IMR-90 (cell line): ENCODE measurements at regions not wholly inside any gene's neighbourhood (a gene's known extent, or its start where the extent isn't known, plus 50 kb on each side); places are given as distances from the start of the nearest gene placed in this dataset.

Experiments used
- ATAC-seq: fragments of 200-7000 bp; cut with Tn5 transposase; 2 replicates; pipeline ENCODE4 v1.9.1; 2020; ENCODE audit warnings: low read depth, mild to moderate bottlenecking, moderate library complexity
- BruUV-seq: library from RNA; stranded (reverse); fragments of 400-500 nt; replicated peaks from 2 replicates; lab custom pipeline; 2021; lab: Mats Ljungman, UMichigan
- CTCF ChIA-PET: fragments of 300-600 bp; formaldehyde crosslinking; extraction: SDS; loops from one replicate; lab custom pipeline; 2021; ENCODE audit warnings: antibody characterized with exemption; lab: Yijun Ruan, JAX
- POLR2A ChIA-PET: fragments of 300-600 bp; sonication (Branson Sonifier 250); formaldehyde crosslinking; loops from one replicate; lab custom pipeline; 2022; ENCODE audit warnings: antibody characterized with exemption; ENCODE audit not compliant: unreplicated experiment; lab: Charles Lee
- DNase-seq: peaks from one replicate; pipeline ENCODE4 v3.0.0; 2013
- H2AFZ ChIP-seq: replicated peaks from 2 replicates; pipeline ENCODE3; 2013; ENCODE audit warnings: low read length, mild to moderate bottlenecking; ENCODE audit not compliant: poor library complexity
- H2AK5ac ChIP-seq: 2 replicates; pipeline ENCODE4 v1.6.1; 2013; ENCODE audit warnings: low read depth, low read length, inconsistent platforms
- H2AK9ac ChIP-seq: replicated peaks from 2 replicates; pipeline ENCODE3; 2013; ENCODE audit warnings: mild to moderate bottlenecking, low read depth, low read length, moderate library complexity; ENCODE audit not compliant: poor library complexity
- H2BK120ac ChIP-seq: 2 replicates; pipeline ENCODE4 v1.6.1; 2013; ENCODE audit warnings: low read depth, low read length, inconsistent platforms
- H2BK15ac ChIP-seq: 3 replicates; pipeline ENCODE4 v1.6.1; 2013; ENCODE audit warnings: low read depth, low read length, inconsistent platforms
- H2BK20ac ChIP-seq: 2 replicates; pipeline ENCODE4 v1.6.1; 2013; ENCODE audit warnings: low read depth, mild to moderate bottlenecking, inconsistent platforms, low read length, moderate library complexity
- H2BK5ac ChIP-seq: 2 replicates; pipeline ENCODE4 v1.6.1; 2013; ENCODE audit warnings: mild to moderate bottlenecking, low read depth, low read length, inconsistent platforms; ENCODE audit not compliant: poor library complexity, severe bottlenecking
- H3K14ac ChIP-seq: replicated peaks from 2 replicates; pipeline ENCODE4 v1.6.1; 2013; ENCODE audit warnings: low read depth, low read length, inconsistent platforms
- H3K18ac ChIP-seq: 2 replicates; pipeline ENCODE4 v1.6.1; 2013; ENCODE audit warnings: low read depth, low read length, control low read depth
- H3K23ac ChIP-seq: 2 replicates; pipeline ENCODE4 v1.6.1; 2013; ENCODE audit warnings: low read depth, low read length, inconsistent platforms
- H3K27ac ChIP-seq: 2 replicates; pipeline ENCODE4 v1.5.1; 2013; ENCODE audit warnings: mild to moderate bottlenecking, control low read depth, low read length; ENCODE audit not compliant: insufficient read depth
- H3K27me3 ChIP-seq: 2 replicates; pipeline ENCODE4 v1.6.1; 2013; ENCODE audit warnings: low read length; ENCODE audit not compliant: control insufficient read depth, insufficient read depth
- H3K36me3 ChIP-seq: 2 replicates; pipeline ENCODE4 v1.6.1; 2013; ENCODE audit warnings: low read length, mixed read lengths; ENCODE audit not compliant: control insufficient read depth, insufficient read depth
- H3K4ac ChIP-seq: 2 replicates; pipeline ENCODE4 v1.6.1; 2013; ENCODE audit warnings: low read depth, low read length, inconsistent platforms
- H3K4me1 ChIP-seq: 2 replicates; pipeline ENCODE4 v1.6.1; 2013; ENCODE audit warnings: low read length, mixed read lengths; ENCODE audit not compliant: control insufficient read depth, insufficient read depth
- H3K4me2 ChIP-seq: 2 replicates; pipeline ENCODE4 v1.6.1; 2013; ENCODE audit warnings: low read depth, mild to moderate bottlenecking, control low read depth, low read length, moderate library complexity
- H3K4me3 ChIP-seq: 2 replicates; pipeline ENCODE4 v1.5.1; 2013; ENCODE audit warnings: low read depth, mild to moderate bottlenecking, control low read depth, low read length, moderate library complexity; ENCODE audit not compliant: insufficient read depth
- H3K56ac ChIP-seq: 2 replicates; pipeline ENCODE4 v1.6.1; 2013; ENCODE audit warnings: low read length, inconsistent platforms; ENCODE audit not compliant: insufficient read depth; ENCODE audit errors: extremely low read depth
- H3K79me1 ChIP-seq, 2 experiments: 2 replicates each; pipeline ENCODE4 v1.6.1; 2013; ENCODE audit warnings: low read length in 2 of 2, inconsistent platforms in 1 of 2, low read depth in 1 of 2
- H3K9ac ChIP-seq: 2 replicates; pipeline ENCODE4 v1.6.1; 2013; ENCODE audit warnings: low read depth, low read length, control low read depth
- H3K9me1 ChIP-seq: 2 replicates; pipeline ENCODE4 v1.6.1; 2013; ENCODE audit warnings: low read length, inconsistent platforms; ENCODE audit not compliant: insufficient read depth
- H3K9me3 ChIP-seq: 2 replicates; pipeline ENCODE4 v1.6.1; 2013; ENCODE audit warnings: low read length; ENCODE audit not compliant: control insufficient read depth, insufficient read depth
- H4K20me1 ChIP-seq: 2 replicates; pipeline ENCODE4 v1.6.1; 2013; ENCODE audit warnings: low read length, inconsistent platforms; ENCODE audit not compliant: insufficient read depth
- H4K5ac ChIP-seq: 2 replicates; pipeline ENCODE4 v1.6.1; 2013; ENCODE audit warnings: mild to moderate bottlenecking, low read depth, low read length, control low read depth
- H4K8ac ChIP-seq, 2 experiments: 2 replicates each; pipeline ENCODE4 v1.6.1; 2013; ENCODE audit warnings: low read depth in 2 of 2, low read length in 2 of 2, control low read depth in 1 of 2, inconsistent platforms in 1 of 2
- H4K91ac ChIP-seq: 2 replicates; pipeline ENCODE4 v1.6.1; 2013; ENCODE audit warnings: low read depth, low read length, inconsistent platforms; ENCODE audit not compliant: insufficient read depth
- BHLHE40 ChIP-seq: fragments of 150-350 bp; IDR thresholded peaks from 2 replicates; pipeline ENCODE4 v1.6.1; 2016; ENCODE audit warnings: mild to moderate bottlenecking, low read depth, low read length
- CEBPB ChIP-seq: IDR thresholded peaks from 2 replicates; pipeline ENCODE4 v1.6.1; 2012; ENCODE audit warnings: low read depth, low read length, improper control_type of control experiment
- CHD1 ChIP-seq: IDR thresholded peaks from 2 replicates; pipeline ENCODE4 v1.6.1; 2012; ENCODE audit warnings: low read depth, low read length, improper control_type of control experiment
- ELK1 ChIP-seq: fragments of 150-350 bp; IDR thresholded peaks from 2 replicates; pipeline ENCODE4 v1.6.1; 2016; ENCODE audit warnings: low read depth, mild to moderate bottlenecking, low read length, moderate library complexity, borderline replicate concordance
- FOS ChIP-seq: fragments of 150-350 bp; IDR thresholded peaks from 2 replicates; pipeline ENCODE4 v1.6.1; 2016; ENCODE audit warnings: low read depth, low read length
- MXI1 ChIP-seq: IDR thresholded peaks from 2 replicates; pipeline ENCODE4 v1.6.1; 2012; ENCODE audit warnings: low read depth, mild to moderate bottlenecking, low read length, moderate library complexity, borderline replicate concordance
- RCOR1 ChIP-seq: IDR thresholded peaks from 2 replicates; pipeline ENCODE4 v1.6.1; 2012; ENCODE audit warnings: mild to moderate bottlenecking, low read length, improper control_type of control experiment; ENCODE audit not compliant: insufficient replicate concordance
- RFX5 ChIP-seq: IDR thresholded peaks from 2 replicates; pipeline ENCODE4 v1.8.0; 2012; ENCODE audit warnings: low read depth, mild to moderate bottlenecking, low read length, moderate library complexity
- USF2 ChIP-seq: fragments of 150-350 bp; IDR thresholded peaks from 2 replicates; pipeline ENCODE4 v1.6.1; 2017; ENCODE audit warnings: mild to moderate bottlenecking, antibody characterized with exemption, low read length, low read depth
- WGBS, 2 experiments: methylation state at CpG; one replicate each; pipeline versions ENCODE4 v1.1.5 to v1.1.7; 2013; ENCODE audit warnings: missing lambda C conversion rate in 2 of 2; ENCODE audit not compliant: insufficient read length in 1 of 2; ENCODE audit errors: extremely low coverage in 2 of 2; 5-methylcytosine and 5-hydroxymethylcytosine counted together
- dilution Hi-C: fragments of 300-500 bp; cut with HindIII; formaldehyde crosslinking; loops from one replicate; pipeline ENCODE4 v1.14.3; 2018; ENCODE audit warnings: low sequenced_read_pairs; ENCODE audit not compliant: unreplicated experiment
- in situ Hi-C: fragments of 300-500 bp; cut with MboI; formaldehyde crosslinking; loops from 3 replicates; pipeline ENCODE4 v1.14.3; 2019; ENCODE audit warnings: low sequenced_read_pairs, inconsistent platforms, mixed read lengths
- intact Hi-C: fragments of 100-400 bp; cut with micrococcal nuclease; formaldehyde crosslinking; loops from 2 replicates; pipeline ENCODE4 v1.10.0; 2022

- Histone ChIP-seq H3K79me1 (no peaks in the 10 kb centered on the region), H2BK5ac (no peak overlapping the region), H3K23ac (no peak overlapping the region), H2AFZ (no peak overlapping the region), H3K27ac (no peak overlapping the region), H3K56ac (no peak overlapping the region), H3K4me2 (no peak overlapping the region), H3K9me1 (peaks cover 6% of the 10 kb centered on the region; the same call in 1 of the 2 replicates), H3K27me3 (no peaks in the 10 kb centered on the region), H4K20me1 (no peaks in the 10 kb centered on the region), H2BK120ac (no peak overlapping the region), H2AK5ac (no peak overlapping the region), H3K18ac (no peak overlapping the region), H3K4ac (no peak overlapping the region), H2BK15ac (no peak overlapping the region), H4K91ac (no peak overlapping the region), H3K9ac (no peak overlapping the region), H3K4me1 (no peaks in the 10 kb centered on the region), H4K5ac (no peak overlapping the region), H3K4me3 (no peak overlapping the region), H3K36me3 (no peaks in the 10 kb centered on the region), H4K8ac (no peak overlapping the region), H3K14ac (no peak overlapping the region), H2BK20ac (no peak overlapping the region), H2AK9ac (no peak overlapping the region), H3K9me3 (no peaks in the 10 kb centered on the region)
- POLR2A ChIA-PET: interaction anchor here (0.6 kb wide), 1 partner anchor 22 kb away, joined by 3 read pairs; no protein-coding TSS in a partner anchor
- in situ Hi-C loops (no loop called here), dilution Hi-C loops (no loop called here), intact Hi-C loops (no loop called here)
- no CpG with 5 or more reads among the region's 3 CpGs for WGBS, 2 experiments
- no peak for ATAC-seq
- TF ChIP-seq CHD1 (no peak), FOS (no peak), RFX5 (no peak), ELK1 (no peak), RCOR1 (no peak), CEBPB (no peak), MXI1 (no peak), BHLHE40 (no peak), USF2 (no peak)
- DNase-seq: no peak
- CTCF ChIA-PET: no interaction called here
- BruUV-seq: no TSS peak
Measured at GRCh38 chr11:33605703-33606102, 94.9 kb downstream of the C11orf91 start.
